ENCODE measurements at regions not wholly inside any gene's neighbourhood (a gene's known extent, or its start where the extent isn't known, plus 50 kb on each side); places are given as distances from the start of the nearest gene placed in this dataset.

DNA sequence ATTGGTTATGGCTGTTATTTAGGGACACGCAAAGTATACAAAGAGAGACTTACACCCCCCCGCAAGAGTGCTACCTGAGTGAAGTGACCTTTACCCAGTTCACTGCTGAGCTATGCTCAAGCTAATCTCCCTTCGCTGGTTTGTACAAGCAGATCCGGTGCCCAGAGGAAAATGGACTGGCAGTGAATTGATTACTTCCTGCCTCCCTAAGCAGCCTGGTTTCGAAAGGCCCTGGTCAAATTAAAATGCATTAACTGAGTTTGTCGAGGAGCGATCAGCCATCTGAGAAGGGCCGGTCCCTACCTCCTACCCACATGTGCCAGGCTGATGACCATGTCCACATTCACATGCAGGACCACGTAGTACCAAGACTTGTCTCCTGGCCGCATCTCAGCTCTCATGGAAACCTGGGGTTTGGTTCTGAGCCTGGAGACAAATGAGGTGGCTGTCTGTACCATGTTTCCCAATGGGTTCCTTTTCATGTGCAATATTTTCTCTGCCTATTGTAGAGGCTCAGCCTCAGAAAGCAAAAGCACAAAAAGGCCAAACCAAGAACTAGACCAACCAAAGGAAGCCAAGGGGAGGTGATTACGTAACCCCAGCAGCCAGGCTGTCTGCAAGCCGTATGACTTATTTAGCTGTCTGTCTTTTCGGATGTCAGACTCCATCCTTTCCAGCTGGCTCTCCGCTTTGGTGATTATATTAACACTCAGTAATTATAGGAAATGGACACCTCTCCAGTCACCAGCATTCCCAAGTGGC, 284.7 kb upstream of the PWP1 start:
- TF ChIP-seq, protein P1, sequence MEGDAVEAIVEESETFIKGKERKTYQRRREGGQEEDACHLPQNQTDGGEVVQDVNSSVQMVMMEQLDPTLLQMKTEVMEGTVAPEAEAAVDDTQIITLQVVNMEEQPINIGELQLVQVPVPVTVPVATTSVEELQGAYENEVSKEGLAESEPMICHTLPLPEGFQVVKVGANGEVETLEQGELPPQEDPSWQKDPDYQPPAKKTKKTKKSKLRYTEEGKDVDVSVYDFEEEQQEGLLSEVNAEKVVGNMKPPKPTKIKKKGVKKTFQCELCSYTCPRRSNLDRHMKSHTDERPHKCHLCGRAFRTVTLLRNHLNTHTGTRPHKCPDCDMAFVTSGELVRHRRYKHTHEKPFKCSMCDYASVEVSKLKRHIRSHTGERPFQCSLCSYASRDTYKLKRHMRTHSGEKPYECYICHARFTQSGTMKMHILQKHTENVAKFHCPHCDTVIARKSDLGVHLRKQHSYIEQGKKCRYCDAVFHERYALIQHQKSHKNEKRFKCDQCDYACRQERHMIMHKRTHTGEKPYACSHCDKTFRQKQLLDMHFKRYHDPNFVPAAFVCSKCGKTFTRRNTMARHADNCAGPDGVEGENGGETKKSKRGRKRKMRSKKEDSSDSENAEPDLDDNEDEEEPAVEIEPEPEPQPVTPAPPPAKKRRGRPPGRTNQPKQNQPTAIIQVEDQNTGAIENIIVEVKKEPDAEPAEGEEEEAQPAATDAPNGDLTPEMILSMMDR (conservative IDR thresholded peaks at IDR 0.05) = no peak
- no peak for TF ChIP-seq ZFX (IDR thresholded peaks at IDR 0.05)
